ENCODE measurements at regions not wholly inside any gene's neighbourhood (a gene's known extent, or its start where the extent isn't known, plus 50 kb on each side); places are given as distances from the start of the nearest gene placed in this dataset.

DNA sequence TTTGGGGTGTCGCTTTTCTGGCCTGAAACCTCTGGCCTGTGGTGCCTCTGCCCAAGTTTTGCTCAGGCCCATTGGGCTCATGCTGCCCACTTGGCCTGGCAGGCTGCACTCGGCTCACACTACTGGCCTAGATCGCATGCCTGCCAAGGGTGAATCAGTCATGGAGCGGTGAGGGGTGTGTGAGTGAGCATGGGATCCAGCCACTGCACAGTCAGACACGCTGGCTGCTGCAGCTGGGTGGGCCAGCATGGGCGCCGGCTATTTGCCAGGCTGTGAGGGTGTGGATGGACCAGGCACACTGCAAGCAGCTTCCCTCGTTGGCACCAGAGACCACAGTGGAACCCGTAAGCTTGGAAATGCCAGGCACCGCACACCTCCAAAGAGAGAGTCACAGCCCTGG is 145.4 kb upstream of the CNR1 start:
- no peak overlapping the region for H3K4me3 ChIP-seq (ENCODE audit: low read depth, low read length)
- no peak for DNase-seq (ENCODE audit: low read depth)
- TF ChIP-seq, protein P1, sequence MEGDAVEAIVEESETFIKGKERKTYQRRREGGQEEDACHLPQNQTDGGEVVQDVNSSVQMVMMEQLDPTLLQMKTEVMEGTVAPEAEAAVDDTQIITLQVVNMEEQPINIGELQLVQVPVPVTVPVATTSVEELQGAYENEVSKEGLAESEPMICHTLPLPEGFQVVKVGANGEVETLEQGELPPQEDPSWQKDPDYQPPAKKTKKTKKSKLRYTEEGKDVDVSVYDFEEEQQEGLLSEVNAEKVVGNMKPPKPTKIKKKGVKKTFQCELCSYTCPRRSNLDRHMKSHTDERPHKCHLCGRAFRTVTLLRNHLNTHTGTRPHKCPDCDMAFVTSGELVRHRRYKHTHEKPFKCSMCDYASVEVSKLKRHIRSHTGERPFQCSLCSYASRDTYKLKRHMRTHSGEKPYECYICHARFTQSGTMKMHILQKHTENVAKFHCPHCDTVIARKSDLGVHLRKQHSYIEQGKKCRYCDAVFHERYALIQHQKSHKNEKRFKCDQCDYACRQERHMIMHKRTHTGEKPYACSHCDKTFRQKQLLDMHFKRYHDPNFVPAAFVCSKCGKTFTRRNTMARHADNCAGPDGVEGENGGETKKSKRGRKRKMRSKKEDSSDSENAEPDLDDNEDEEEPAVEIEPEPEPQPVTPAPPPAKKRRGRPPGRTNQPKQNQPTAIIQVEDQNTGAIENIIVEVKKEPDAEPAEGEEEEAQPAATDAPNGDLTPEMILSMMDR (IDR thresholded peaks at IDR 0.05; ENCODE audit: insufficient read depth, low read depth, low read length, missing control alignments): no peak

DNA sequence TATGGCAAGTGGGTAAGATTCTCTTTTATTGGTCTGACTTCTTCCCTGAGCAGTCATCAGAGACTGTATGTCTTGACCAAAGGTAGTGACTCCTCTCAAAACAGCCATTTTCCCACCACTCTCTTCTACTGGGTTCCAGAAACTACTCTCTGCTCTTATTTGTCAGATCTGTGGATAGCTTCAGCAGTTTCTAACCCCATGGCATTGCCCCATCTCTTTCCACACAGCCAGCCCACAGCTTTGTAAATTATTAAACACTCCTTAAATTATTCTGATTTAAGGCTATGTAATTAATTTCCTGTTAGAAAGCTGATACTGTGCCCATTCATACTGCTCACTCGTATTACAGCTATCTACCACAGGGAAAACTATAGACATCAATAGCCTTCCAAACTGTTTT is 138.4 kb upstream of the CNR1 start:
- no peak overlapping the region for H3K4me3 ChIP-seq (ENCODE audit: low read depth, low read length)
- DNase-seq (ENCODE audit: low read depth): no peak
- TF ChIP-seq, protein P1 (IDR thresholded peaks at IDR 0.05; ENCODE audit: insufficient read depth, low read depth, low read length, missing control alignments): no peak

DNA sequence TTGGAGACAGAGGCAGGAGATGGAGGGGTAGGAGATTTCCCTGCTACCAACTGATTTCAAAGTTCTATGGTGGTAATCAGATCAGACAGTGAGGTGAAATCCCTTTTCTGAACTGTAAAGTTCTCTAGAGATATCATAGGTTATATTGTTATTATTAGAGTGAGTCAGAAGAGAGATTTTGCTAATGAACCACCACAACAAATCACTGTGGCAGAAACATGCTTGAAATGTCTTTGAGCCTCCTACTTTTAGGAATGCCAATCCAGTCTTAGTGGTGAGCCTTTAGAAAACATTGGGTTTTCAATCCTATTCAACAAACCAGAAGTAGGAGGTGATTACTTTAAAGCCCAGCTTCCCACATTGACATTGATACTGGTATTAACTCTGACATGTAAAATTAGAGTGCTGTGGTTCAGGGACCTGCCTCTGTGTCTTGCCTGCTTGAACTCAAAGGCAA is 136.7 kb upstream of the CNR1 start:
- TF ChIP-seq, protein P1 (IDR thresholded peaks at IDR 0.05; ENCODE audit: insufficient read depth, low read depth, low read length, missing control alignments): no peak
- DNase-seq (ENCODE audit: low read depth): no peak
- no peak overlapping the region for H3K4me3 ChIP-seq (ENCODE audit: low read depth, low read length)

DNA sequence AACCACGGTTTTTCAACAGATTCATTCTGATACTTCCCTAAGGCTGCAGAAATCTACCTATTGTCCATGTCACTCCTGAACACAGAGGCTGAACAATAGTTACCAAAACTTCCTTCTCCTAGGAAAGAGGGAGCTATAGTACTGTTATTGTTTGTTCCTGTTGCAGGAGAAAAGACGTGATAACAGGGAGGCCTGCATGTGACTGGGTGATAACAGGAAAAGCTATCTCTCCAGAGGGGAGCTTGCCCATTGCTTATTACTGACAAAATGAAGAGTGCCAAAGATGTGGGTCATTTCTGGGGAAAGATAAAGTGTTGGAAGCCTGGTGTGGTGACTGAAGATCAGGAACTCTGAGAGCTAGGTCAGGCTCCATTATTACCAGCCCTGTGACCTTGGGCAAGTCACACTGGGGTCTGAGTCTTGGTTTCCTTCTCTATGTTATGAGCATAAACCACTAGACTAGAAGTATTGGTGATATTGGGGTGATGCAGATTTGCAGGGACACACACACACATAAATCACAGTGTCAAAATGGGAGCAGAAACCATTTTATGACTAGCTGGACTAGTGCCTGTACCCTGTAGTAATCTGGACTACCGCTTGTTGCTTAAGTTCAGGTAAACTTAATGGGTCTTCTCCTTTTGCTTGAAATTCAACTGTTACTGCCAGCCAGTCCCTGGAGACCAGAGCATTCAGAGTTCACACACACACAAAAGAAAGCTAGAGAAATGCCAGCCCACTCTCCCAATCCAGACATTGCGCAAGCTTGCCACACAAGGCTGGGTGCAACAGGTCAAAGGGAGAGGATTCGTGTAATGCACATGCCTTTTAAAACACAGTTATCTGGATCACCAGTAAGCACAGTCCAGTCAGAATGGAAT is 136.0 kb upstream of the CNR1 start:
- TF ChIP-seq, protein P1 (IDR thresholded peaks at IDR 0.05; ENCODE audit: insufficient read depth, low read depth, low read length, missing control alignments): no peak
- no peak overlapping the region for H3K4me3 ChIP-seq (ENCODE audit: low read depth, low read length)
- DNase-seq (ENCODE audit: low read depth): no peak

DNA sequence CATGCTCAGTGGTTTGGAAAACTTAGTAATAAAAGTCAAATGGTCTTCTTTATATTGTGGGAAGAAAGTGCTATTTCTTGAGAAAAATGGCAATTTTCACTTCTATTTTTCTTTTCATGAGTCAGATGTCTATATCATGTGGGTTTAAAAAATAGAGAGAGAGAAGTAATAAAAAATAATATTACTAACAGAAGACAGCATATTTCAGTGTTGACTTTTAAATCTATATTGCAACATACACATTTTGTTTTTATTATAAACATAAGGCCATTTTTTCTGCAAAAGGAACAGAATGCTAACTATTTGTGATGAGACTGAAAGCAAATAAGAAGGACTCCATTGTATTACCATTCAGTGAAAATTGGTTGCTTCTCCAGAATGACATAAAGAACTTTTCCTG is 135.1 kb upstream of the CNR1 start:
- TF ChIP-seq, protein P1 (IDR thresholded peaks at IDR 0.05; ENCODE audit: insufficient read depth, low read depth, low read length, missing control alignments): no peak
- DNase-seq (ENCODE audit: low read depth): no peak
- H3K4me3 ChIP-seq (ENCODE audit: low read depth, low read length): no peak overlapping the region

DNA sequence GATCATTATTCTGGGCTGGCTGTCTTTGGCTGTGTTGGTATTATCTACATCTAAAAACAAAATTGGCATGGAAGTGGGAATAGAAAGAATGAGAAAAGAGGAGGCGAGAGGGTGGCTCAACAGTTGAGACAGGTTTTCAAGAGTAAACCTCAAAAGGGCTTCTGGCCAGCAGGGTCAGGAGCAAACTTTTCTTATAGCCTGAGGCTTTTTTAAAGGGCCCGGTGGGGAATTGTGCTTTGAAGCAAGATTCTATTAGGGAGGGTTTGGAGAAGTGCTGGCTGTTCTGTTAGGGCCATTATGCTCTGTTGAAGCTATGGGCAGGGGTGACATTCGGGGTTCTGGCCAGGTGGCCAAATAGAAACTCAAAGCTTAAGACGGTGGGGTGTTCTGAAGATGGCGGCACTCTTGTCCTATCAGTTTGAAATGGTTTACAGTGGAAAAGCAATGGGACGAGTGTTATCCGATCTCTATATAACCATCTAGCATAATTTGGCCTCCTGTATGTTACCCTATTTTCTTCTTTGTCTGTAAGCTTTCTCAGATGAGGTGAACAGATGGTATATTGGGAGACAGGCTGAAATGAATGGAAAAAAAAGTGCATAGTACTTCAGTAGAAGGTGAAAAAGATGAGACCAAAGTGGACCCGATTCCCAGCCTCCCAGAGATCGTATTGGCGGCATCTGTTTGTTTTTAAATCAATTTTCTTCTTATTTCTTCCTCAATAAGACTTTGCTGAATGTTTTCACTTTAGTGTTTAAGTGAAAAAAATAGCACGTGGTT is 132.1 kb upstream of the CNR1 start:
- DNase-seq (ENCODE audit: low read depth): no peak
- H3K4me3 ChIP-seq (ENCODE audit: low read depth, low read length): no peak overlapping the region
- TF ChIP-seq, protein P1 (IDR thresholded peaks at IDR 0.05; ENCODE audit: insufficient read depth, low read depth, low read length, missing control alignments): no peak
